NOMO-1 (cell line): ENCODE measurements at regions not wholly inside any gene's neighbourhood (a gene's known extent, or its start where the extent isn't known, plus 50 kb on each side); places are given as distances from the start of the nearest gene placed in this dataset.
"Not testable (repeated sequence)": the region's sequence is repeated elsewhere in the genome, so short reads cannot be mapped to it uniquely, and the experiment has no call there.

Experiments
- DNase-seq, 2 experiments: peaks; one replicate each; lab custom pipeline; 2025; ENCODE audit not compliant: unreplicated experiment in 2 of 2; lab: John Stamatoyannopoulos, UW

DNA sequence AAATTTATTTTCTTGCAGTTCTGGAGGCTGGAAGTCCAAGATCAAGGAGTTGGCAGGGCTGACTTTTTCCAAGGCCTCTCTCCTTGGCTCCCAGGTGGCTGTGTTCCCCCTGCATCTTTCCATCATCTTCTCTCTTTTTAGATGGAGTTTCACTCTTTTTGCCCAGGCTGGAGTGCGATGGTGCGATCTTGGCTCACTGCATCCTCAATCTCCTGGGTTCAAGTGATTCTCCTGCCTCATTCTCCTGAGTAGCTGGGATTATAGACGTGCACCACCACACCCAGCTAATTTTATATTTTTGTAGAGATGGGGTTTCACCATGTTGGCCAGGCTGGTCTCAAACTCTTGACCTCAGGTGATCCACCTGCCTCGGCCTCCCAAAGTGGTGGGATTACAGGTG is 411.1 kb downstream of the RPS24 start:
- DNase-seq: not testable (repeated sequence)

DNA sequence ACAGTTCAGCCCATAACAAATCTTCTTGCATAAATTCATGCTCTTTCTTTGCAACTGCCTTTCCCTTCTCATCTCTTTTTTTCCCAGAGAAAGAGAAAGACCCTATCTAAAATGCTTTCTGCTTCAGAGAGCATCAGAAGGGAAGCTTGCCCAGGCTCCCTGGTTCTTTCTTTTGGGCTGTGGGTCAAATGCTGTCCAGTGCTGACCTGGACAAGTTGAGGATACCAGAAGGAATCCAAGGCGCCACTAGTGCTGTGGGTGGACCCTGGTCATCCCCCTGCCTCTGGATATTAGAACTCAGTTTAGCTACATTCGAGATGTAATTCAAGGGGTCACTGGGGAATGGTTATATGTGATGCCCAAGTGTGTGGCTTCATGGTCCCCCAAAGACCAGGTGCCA is 411.6 kb downstream of the RPS24 start:
- no peak for DNase-seq

DNA sequence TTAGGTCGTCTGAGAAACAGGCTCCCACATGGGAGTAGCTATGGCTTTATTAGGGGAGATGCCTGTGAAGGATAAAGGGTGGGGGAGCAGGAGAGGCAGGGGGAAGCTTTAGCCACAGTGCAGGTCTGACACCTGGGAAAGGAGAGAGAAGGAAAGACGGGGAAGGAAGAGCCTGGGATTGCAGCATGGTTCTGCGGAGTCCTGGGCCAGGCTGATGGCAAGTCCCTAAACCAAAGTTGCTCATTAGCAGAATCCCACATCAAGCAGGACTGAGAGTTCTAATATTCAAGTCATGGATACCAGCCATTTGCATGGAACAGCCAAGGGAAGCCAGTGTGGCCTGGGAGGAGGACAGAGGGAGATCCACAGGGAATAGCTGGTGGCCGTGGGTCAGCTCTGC is 414.8 kb downstream of the RPS24 start:
- no peak for DNase-seq

DNA sequence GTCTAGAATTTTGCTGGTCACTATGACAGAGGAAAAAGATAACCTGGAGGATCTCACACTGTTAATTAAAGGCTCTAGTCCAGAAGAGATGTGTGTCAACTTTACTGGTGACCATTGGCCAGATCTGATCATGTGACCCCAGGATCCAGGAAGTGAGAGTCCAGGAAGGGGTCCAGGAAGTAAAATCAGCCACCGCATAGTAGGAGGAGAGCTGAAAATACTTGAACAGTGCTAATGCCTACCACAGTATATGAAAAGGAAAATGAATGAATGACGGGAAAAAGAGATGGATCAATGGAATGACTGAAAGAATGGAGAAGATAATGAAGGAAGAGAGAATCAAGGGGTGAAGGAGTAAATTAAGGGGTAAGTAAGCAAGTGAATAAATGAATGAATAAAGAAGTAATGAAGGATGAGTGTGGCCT is 415.3 kb downstream of the RPS24 start:
- DNase-seq: no peak

DNA sequence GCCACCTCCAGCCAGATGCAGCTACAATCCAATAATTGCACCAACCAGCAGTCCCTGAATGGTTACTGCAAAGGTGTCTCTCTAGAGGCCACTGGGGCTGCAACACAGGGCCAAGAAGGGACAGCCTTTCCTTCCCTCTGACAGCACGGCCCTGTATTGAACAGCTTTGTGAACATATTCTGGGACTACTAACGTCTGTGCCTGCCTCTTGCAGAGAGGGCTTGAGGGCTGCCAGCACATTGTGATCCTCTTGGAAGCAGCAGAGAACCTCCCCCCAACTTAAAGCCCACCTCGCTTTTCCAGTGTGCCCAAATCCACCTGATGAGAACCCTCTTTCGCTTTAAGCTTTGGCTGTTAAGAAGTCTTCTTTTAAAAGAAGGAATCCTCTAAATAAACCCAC is 415.9 kb downstream of the RPS24 start:
- DNase-seq: no peak

DNA sequence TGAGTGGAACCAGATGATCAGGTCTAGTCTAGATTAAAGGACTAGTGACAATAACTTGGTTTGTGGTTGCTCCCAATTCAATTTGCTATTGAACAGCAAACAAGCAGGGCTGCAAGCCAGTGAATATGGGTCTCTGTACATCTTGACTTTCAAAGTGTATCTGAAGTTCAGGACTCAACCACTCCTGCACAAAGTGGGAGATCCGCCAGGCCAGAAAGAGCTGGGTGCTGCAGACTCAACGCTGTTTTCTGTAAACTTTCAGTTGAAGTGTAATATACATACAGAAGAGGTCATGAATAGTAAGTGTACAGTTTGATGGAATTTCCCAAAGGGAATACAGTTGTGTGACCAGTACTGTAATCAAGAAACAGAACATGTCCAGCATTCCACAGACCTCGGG is 416.6 kb downstream of the RPS24 start:
- DNase-seq: no peak

DNA sequence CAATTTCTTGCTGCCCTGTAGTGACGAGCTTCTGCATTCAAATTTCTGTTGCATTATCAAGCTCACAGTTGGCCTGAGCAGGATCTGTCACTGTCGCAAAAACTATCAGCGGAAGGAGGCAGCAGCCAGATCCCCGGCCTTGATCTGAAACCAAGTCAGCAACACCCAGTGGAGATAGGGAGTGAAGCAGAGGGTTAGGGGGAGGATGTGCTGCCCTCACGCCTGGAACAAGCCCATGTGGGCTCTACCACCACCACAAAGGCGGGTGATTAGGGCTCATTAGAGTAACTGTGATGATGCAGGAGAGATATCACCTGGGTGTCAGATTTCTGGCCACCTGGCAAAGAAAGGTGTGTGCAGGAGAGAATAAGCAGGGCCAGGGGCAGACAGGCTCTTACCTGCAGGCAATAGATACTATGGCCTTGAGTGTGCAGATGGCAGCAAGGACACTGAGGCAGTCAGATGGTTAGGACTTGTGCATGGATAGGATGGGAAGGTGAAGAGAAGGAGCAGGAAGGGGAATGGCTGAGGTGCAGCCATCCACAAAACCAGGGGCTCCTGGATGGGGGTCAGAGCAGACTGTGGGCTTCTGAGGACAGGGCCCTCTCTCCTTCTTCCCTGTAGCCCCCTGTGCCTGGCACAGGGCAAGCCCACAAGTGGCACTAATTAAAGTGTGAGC is 417.3 kb downstream of the RPS24 start:
- no peak for DNase-seq

DNA sequence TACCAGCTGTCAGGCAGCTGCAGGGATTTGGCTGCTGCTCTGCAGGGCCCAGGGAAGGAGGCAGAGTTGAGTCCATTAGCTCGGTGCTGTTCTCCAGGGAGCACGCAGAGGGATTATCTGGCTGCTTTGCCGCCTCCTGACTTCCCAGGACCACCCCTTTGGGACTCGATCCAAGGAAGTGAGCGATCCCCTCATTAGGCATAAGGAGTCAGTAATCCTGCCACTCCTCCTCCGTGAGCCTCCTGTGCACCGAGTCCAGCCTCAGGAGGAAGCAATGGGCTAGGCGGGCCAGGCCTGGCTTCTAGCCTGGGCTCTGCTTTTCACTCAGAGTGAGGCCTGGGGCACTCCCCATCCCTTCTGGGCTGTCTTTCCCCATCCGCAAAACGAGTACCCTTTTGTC is 417.9 kb downstream of the RPS24 start:
- DNase-seq: no peak

DNA sequence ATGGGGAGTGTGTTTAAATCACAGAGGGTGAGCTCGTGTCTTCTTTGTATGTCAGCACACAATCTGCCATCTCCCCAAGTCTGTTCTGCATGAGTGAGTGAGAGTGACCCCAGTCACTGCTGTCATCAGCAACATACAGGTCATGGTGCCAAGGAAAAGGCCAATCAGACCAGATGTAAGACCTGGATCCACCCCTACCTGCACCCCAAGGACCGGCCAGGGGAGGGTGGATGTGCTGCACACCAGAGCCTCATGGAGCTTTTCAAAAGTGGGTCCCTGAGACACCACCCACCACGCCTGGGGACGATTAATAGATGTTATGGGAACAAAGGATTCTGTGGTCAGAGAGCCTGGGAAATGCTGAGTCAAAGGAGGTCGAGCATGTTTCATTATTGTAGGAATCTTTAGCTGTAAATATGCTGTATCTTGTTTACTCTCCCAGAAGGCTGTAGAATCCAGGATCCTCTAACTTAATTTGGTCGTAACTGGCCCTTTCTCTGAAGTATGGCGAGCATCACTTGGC is 420.5 kb downstream of the RPS24 start:
- no peak for DNase-seq

DNA sequence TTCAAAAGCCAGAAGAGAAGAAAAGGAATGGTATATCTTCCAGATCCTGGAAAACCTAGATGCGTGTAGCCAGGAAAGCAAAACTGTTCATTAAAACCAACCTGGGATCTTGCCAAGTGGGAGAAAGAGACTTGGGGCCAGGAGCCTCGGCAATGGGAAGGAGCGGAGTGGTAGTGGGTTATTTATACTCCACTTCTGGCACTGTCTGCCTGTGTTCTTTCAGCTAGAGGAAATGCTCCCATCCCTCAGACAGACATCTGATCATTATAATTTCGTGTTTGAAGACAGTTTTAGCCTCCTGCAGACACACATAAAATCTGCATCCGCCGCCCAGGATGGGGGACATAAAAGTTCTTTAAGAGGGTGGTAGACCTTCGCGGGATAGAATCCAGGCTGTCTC is 421.6 kb downstream of the RPS24 start:
- no peak for DNase-seq

DNA sequence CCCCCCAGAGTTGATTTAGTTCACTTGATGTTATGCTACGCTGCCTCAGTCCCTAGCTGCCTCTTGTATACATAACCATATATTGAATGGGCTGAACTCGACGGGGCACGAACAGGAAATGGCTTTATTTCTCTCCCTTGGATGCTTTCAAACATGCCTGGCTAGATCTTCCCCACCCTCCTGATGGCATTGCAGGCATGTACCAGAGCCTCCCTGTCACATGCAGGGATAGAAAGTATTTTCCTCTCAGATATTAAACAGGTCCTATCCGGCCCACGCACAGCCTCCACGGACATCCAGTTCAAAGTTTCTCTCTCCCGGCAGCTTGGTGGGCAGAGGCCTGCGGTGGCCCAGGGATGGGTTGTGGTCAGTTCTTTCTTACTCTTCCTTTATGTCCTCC is 422.1 kb downstream of the RPS24 start:
- no peak for DNase-seq

DNA sequence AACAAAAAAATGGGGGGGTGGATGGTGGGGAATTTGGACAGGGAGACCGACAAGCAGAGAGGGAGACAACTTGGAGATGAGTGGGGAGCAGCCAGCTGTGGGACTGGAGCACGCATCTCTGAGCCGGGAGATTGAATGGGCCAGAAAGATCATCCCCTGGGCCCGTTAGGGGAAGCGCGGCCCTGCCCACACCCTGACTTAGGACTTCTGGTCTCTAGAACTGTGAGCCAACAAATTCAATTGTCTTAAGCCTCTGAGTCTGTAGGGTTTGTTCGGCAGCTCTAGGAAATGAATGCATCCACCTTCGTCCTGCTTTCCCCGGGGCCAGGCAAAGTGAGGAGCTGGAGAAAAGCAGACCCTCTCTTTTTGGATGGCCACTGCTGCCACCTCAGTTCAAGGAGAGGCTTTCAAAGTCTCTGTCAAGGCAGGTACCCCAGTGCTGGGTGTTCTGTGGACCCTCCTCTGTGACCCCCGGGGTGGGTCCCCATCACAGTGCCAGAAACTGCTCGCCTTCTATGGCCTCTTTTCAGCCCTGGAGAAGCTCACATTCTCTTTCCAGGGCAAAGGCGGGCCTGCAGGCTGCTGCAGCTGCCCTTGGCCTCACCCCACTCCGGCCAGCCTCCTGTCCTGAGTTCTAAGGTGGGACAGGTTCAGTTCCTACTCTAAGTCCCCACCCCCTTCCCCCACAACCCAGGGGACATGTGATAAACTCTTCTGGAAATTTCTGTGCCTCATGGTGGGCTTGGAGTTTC is 423.2 kb downstream of the RPS24 start:
- DNase-seq: no peak

DNA sequence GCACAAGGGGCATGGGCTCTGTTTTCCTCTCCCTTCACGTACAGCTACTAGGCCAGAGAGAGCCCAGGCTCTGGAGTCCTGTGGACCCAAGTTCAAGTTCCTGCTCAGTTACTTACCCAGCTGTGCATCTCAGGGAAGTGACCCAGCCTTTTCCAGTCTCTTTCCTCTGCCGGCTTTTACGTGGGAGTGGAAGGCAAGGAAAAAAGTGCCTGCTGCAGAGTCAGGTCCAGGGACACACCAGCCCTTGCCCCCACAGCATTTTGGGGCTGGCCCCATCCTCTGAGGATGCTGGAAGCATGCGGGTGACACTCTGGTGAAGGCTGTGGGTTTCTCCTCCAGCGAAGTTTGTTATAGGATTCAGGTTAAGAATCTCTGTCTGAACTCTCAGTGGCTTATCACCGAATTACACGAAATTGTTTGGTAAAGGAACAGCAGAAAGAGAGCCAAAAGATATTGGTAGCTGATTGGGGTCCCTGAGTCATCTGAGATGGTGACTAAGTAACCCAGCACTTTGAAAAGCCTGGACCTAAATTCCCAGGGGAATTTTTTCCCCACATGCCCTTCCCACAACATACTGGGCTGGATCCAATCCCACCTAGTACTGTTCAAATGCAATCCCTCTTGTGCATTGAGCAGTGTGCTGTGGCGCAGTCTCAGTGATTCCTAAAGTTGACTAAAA is 424.3 kb downstream of the RPS24 start:
- DNase-seq: no peak

DNA sequence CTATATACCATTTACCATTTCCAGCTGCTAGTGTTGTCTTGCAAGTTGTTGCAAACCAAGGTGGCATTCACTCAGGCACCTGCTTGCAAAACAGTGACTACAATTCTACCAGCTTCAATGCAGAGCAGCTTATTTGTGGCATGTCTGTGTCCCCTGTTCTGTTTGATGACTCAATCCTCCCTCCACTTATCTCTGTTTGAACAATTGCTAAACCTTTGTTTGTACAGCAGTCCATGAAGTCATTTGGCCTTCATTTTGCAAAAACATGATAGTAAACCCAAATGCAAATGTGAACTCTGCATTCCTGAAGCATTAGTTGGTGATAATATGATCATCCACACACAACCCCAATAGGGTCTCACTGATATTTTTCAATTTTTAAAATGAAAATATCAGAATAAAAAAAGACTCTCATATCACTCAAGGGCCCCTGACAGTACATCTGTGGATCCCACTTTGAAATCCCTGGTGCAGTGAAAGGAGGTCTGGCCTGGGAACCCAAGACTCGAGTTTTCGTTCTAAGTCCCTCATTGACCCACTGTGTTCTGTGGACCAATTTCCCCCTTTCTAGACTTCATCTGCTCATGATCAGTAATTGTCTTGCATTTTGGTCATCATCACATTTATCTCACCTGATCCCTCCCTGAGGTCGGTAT is 425.4 kb downstream of the RPS24 start:
- DNase-seq: no peak

DNA sequence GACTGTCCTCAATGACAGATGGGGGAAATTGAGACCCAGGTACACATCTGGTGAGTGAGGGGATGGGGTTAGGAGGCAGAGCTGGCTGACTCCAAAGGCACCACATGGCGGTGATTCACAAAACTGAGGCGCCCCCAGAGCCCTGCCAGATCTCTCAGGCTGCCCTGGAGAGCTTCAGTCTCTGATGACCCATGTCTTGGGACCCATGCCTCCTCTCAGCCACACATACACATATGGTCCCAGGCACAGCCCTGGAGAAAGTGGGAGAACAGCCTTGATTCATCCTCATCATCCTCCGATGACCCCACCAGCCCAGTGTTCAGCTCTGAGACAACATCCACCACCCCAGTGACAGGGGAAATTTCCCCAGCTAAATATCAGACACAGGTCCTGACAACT is 426.0 kb downstream of the RPS24 start:
- no peak for DNase-seq

DNA sequence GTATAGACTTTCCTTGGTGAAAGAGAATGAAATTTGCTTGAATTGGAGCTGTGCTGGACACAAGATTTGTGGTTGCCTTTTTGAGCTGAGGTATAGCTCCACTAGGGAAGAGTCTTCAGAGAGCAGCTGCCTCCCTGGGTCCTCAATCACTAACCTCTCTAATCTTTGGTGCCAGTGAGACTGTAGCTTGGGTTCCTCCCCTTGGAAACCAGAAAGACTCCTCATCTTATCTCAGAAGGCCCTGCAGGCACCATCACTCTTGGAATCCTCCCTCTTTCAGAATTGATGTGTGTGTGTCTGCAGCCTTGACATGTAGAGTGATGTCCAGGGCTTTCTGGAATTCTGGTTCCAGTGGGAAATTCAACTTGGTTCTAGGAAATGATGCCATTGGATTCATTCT is 426.5 kb downstream of the RPS24 start:
- DNase-seq: no peak

DNA sequence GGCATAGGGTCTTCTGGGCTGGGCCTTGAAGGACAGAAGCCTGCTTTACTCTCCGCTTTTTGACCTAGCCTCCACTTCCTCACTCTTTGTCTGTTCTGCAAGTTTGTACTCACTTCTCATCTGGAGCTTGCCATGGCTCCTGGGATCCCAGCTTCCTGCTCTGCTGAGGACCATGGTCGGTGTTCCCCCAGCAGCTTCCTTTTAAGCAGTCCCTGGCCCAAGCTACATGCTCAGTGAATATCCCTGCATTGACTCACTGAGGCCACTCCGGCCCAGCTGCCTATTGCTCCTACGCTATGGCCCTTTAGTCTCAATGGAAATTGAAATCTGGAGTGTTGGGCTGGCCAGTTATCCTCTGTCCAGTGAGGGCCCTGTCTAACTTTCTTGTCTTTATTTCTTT is 427.7 kb downstream of the RPS24 start:
- DNase-seq: no peak

DNA sequence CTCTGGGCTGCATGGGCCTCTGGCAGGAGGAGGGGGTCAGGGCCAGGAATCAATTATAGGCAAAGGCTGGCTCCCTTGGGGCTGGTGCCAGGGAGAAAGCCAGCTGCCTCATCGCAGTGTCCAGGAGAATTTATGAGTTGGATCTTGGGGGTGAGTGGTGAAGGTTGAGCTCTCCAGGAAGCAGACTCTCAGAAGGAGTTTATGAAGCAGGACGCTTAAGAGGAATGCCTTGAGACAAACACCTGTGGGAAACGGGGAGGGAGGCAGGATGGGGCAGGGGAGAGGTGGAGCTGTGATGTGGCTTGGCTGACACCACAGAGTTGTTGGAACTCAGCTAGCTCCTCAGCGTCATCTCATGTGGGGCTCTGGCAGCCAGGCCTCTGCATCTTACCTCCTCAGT is 428.5 kb downstream of the RPS24 start:
- no peak for DNase-seq

DNA sequence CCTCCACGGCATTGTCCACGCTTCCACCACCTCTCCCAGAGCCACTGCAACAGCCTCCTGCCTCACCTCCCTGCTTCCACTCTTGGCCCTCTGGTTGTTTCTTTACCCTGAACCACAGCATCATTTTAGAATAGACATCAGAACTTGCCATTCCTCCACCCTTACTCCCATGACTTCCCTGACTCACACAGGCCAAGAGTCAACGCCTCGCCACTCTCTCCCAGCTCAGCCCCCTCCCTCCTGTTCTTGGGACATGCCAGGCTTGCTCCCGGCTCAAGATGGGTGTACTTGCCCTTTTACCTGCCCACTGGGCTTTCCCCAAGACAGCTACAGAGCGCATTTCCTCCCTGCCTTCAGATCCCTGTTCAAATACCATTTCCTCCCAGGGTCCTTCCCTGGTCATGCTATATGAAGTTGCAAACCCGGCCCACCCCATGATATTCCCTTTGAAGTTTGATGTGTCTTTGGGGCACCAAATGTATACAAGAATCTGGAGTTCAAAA is 429.1 kb downstream of the RPS24 start:
- DNase-seq: no peak

DNA sequence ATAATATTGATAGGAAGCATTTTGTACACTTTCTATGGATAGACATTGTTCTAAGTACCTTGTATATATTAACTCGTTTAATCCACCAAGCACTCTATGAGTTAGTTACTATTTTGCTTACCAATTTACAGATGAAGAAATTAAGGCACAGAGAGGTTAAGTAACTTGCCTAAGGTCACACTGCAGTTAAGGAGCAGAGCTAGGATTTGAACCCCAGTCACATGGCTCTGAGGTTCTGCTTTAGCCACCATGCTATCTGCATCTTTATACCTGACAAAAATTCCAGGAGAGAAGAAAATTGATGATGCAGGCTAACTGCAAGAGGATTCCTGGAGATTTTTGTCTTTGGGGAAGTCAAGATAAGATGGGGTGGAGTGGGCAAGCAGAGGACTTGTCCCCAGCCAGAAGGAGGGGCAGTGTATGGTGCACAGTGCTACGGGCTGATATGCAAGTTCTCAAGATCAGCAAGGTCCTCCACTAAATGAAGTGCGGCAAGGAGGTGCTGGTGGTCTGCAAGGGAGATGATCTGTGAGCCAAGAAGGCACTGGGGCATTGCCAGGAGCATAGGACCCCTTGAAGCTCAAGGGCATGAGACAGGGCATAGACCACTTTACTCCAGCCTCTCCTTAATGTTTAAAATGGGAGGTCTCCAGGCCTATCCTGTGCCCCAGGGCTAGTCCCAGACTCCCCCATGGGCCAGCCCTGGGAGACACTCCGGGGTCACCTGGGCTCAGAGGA is 430.6 kb downstream of the RPS24 start:
- no peak for DNase-seq
